CD4-positive, alpha-beta T cell treated with Interleukin-12 subunit alpha and Interleukin-12 subunit beta, for 1 hour (primary cell): ENCODE measurements at regions not wholly inside any gene's neighbourhood (a gene's known extent, or its start where the extent isn't known, plus 50 kb on each side); places are given as distances from the start of the nearest gene placed in this dataset.

ENCODE experiments used
- DNase-seq: peaks from one replicate; pipeline ENCODE4 v3.0.0-alpha.2; 2020

GRCh38 chr1:90486996-90487395 lies 230.1 kb downstream of the BARHL2 start:
- DNase-seq, result no peak

- no peak for DNase-seq
These were observed 230.8 kb downstream of the BARHL2 start for GRCh38 chr1:90486134-90486824.

GRCh38 chr1:90480271-90480835 lies 236.7 kb downstream of the BARHL2 start:
- no peak for DNase-seq

- no peak for DNase-seq
These were observed 240.1 kb downstream of the BARHL2 start for GRCh38 chr1:90476994-90477393.

- DNase-seq, result no peak
These were observed 240.7 kb downstream of the BARHL2 start for GRCh38 chr1:90476411-90476810.

GRCh38 chr1:90475631-90476030 lies 241.5 kb downstream of the BARHL2 start:
- DNase-seq, result no peak

- no peak for DNase-seq
These were observed 242.4 kb downstream of the BARHL2 start for GRCh38 chr1:90474731-90475130.

GRCh38 chr1:90474158-90474557 lies 242.9 kb downstream of the BARHL2 start:
- no peak for DNase-seq

- no peak for DNase-seq
These were observed 244.3 kb downstream of the BARHL2 start for GRCh38 chr1:90472775-90473174.

GRCh38 chr1:90459570-90459969 lies 257.5 kb downstream of the BARHL2 start:
- DNase-seq, result no peak

- DNase-seq, result no peak
These were observed 259.1 kb downstream of the BARHL2 start for GRCh38 chr1:90457985-90458384.

- DNase-seq, result no peak
These were observed 264.6 kb downstream of the BARHL2 start for GRCh38 chr1:90452491-90452890.

- no peak for DNase-seq
These were observed 273.7 kb downstream of the BARHL2 start for GRCh38 chr1:90443354-90443753.

- DNase-seq, result no peak
These were observed 281.8 kb downstream of the BARHL2 start for GRCh38 chr1:90435351-90435750.

GRCh38 chr1:90434460-90434859 lies 282.6 kb downstream of the BARHL2 start:
- DNase-seq, result no peak

- no peak for DNase-seq
These were observed 300.0 kb downstream of the BARHL2 start for GRCh38 chr1:90417126-90417525.

GRCh38 chr1:90414201-90414600 lies 302.9 kb downstream of the BARHL2 start:
- no peak for DNase-seq

GRCh38 chr1:90413519-90413918 lies 303.6 kb downstream of the BARHL2 start:
- no peak for DNase-seq

GRCh38 chr1:90412563-90412962 lies 304.5 kb downstream of the BARHL2 start:
- DNase-seq, result no peak

- DNase-seq, result no peak
These were observed 305.9 kb downstream of the BARHL2 start for GRCh38 chr1:90411185-90411584.

GRCh38 chr1:90407737-90408136 lies 309.4 kb downstream of the BARHL2 start:
- DNase-seq, result no peak

- DNase-seq, result no peak
These were observed 311.4 kb downstream of the BARHL2 start for GRCh38 chr1:90405726-90406125.

GRCh38 chr1:90402893-90403849 lies 313.9 kb downstream of the BARHL2 start:
- DNase-seq, result no peak

- DNase-seq, result no peak
These were observed 317.0 kb downstream of the BARHL2 start for GRCh38 chr1:90400131-90400530.
